Activated T-helper 2 cell treated with anti-CD3 and anti-CD28 coated beads, Interferon-gamma antibody, Interleukin-2, Interleukin-4, amounts not matched to agents 10 μg/mL and 5 μg/mL and 100 μg/mL, durations not matched to agents 14 hours and 24 hours and 36 hours (primary cell): ENCODE measurements at regions not wholly inside any gene's neighbourhood (a gene's known extent, or its start where the extent isn't known, plus 50 kb on each side); places are given as distances from the start of the nearest gene placed in this dataset.
A peak's percentile ranks its signal among the peaks of the same experiment; 100 is the strongest.

ENCODE experiments used
- DNase-seq: peaks from one replicate; pipeline ENCODE4 v3.0.0; 2021; ENCODE audit warnings: low spot score
- H3K27ac Mint-ChIP-seq: one replicate; pipeline ENCODE4 v1.8.0; 2021; ENCODE audit warnings: mixed read lengths
- H3K27me3 Mint-ChIP-seq: one replicate; pipeline ENCODE4 v1.8.0; 2021; ENCODE audit warnings: low read depth, mixed read lengths
- H3K36me3 Mint-ChIP-seq: one replicate; pipeline ENCODE4 v1.8.0; 2021; ENCODE audit warnings: low read depth, mixed read lengths
- H3K4me1 Mint-ChIP-seq: one replicate; pipeline ENCODE4 v1.8.0; 2021; ENCODE audit warnings: low read depth, mixed read lengths
- H3K4me3 Mint-ChIP-seq: one replicate; pipeline ENCODE4 v1.8.0; 2021; ENCODE audit warnings: low read depth, mild to moderate bottlenecking, moderate library complexity, mixed read lengths
- H3K9me3 Mint-ChIP-seq: one replicate; pipeline ENCODE4 v1.8.0; 2021; ENCODE audit warnings: mixed read lengths
- intact Hi-C: fragments of 100-400 bp; cut with micrococcal nuclease; formaldehyde crosslinking; loops from one replicate; pipeline ENCODE4 v1.15.1; 2023

DNA sequence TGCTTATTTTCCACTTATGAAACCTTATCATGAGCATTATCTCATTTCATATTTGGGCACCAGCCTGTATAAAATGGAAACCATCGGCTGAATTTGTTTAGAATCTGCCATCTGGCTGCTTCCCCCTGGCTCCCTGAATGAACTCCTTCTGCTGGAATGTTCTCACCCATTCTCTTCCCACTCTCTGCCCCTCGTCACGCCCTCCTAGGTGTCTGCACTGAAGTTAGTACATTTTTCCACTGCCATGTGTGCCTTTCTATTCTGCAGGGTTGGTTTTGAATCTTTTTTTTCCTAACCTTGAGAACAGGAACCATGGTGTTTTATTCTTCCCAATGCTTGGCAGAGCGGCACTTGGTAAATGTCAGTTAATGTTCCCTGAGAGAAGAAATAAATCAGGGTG is 359.7 kb downstream of the MLLT3 start:
- Mint-ChIP-seq H3K27me3 (no peaks in the 10 kb centered on the region), H3K9me3 (peaks cover 8% of the 10 kb centered on the region), H3K36me3 (no peaks in the 10 kb centered on the region), H3K27ac (no peak overlapping the region), H3K4me3 (no peak overlapping the region), H3K4me1 (no peaks in the 10 kb centered on the region)
- intact Hi-C loops, result no loop called here
- DNase-seq, result no peak

- intact Hi-C loops, result no loop called here
- Mint-ChIP-seq H3K27me3 (peaks cover 5% of the 10 kb centered on the region), H3K4me3 (no peak overlapping the region), H3K27ac (no peak overlapping the region), H3K4me1 (peaks cover 17% of the 10 kb centered on the region), H3K36me3 (no peaks in the 10 kb centered on the region), H3K9me3 (no peaks in the 10 kb centered on the region)
- DNase-seq, result no peak
These were observed 365.9 kb downstream of the MLLT3 start for GRCh38 chr9:20256284-20256948.

DNA sequence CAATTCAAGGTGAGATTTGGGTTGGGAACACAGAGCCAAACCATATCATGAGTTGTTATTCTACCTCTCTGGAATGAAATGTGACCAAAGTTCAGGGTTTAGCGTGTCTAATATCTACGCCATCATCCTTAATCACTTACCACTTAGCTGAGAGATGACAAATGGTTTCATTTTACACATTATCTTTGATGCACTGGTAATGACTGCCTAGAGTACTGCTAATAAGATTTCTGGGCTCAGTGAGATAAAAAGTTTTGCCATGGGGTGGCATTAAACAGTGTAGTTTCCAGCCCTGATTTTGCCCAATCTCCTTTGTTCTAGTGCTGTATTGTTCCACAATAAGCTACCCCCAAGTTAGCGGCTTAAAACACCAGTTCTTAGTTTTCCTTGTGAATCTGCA is 367.2 kb downstream of the MLLT3 start:
- Mint-ChIP-seq H3K27ac (no peak overlapping the region), H3K4me3 (no peak overlapping the region), H3K9me3 (no peaks in the 10 kb centered on the region), H3K4me1 (peaks cover 17% of the 10 kb centered on the region), H3K27me3 (peaks cover 5% of the 10 kb centered on the region), H3K36me3 (no peaks in the 10 kb centered on the region)
- no peak for DNase-seq
- intact Hi-C loops, result no loop called here

- intact Hi-C loops, result no loop called here
- DNase-seq, result no peak
These were observed 368.7 kb downstream of the MLLT3 start for GRCh38 chr9:20253635-20254034.

GRCh38 chr9:20252778-20253177 is 369.5 kb downstream of the MLLT3 start:
- no peaks in the 10 kb centered on the region for H3K9me3 Mint-ChIP-seq
- no peak overlapping the region for H3K4me3 Mint-ChIP-seq
- peaks cover 17% of the 10 kb centered on the region for H3K4me1 Mint-ChIP-seq
- no peak overlapping the region for H3K27ac Mint-ChIP-seq
- intact Hi-C loops, result no loop called here
- H3K27me3 Mint-ChIP-seq, result peaks cover 5% of the 10 kb centered on the region
- no peaks in the 10 kb centered on the region for H3K36me3 Mint-ChIP-seq
- no peak for DNase-seq

More at GRCh38 chr9:20253635-20254034, 368.7 kb downstream of the MLLT3 start:
- Mint-ChIP-seq H3K27ac (no peak overlapping the region), H3K27me3 (peaks cover 5% of the 10 kb centered on the region), H3K4me1 (peaks cover 17% of the 10 kb centered on the region), H3K4me3 (no peak overlapping the region), H3K36me3 (no peaks in the 10 kb centered on the region), H3K9me3 (no peaks in the 10 kb centered on the region)

DNA sequence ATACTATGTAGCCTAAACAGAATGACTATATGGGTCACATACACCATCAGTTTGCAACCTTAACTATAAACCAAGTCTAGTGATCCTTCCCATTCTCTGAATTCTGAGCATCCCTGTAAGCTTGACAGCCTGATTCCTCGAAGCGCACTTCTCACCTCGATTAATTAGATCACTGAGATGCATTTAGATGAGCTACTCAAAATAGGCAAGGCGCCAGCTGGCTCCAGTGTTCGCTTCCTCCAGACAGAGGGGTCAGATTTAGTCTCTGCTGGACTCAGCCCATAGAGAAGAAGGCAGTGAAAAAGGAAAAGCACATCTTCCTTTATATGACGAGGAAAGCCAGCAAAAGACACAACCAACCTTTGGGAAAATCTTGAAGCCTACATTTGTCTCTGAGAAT is 371.5 kb downstream of the MLLT3 start:
- Mint-ChIP-seq H3K27ac (no peak overlapping the region), H3K36me3 (no peaks in the 10 kb centered on the region), H3K4me1 (peaks cover 12% of the 10 kb centered on the region), H3K4me3 (no peak overlapping the region), H3K27me3 (peaks cover 5% of the 10 kb centered on the region), H3K9me3 (no peaks in the 10 kb centered on the region)
- DNase-seq, result no peak
- intact Hi-C loops, result no loop called here

- DNase-seq, result no peak
- H3K4me3 Mint-ChIP-seq, result no peak overlapping the region
- no peak overlapping the region for H3K27ac Mint-ChIP-seq
- H3K9me3 Mint-ChIP-seq, result no peaks in the 10 kb centered on the region
- H3K36me3 Mint-ChIP-seq, result no peaks in the 10 kb centered on the region
- H3K27me3 Mint-ChIP-seq, result peaks cover 25% of the 10 kb centered on the region
- peaks cover 37% of the 10 kb centered on the region for H3K4me1 Mint-ChIP-seq
- intact Hi-C loops, result loop anchor here (5.0 kb wide), 2 partner anchors 78 to 308 kb away; no protein-coding TSS in a partner anchor
These were observed 378.0 kb downstream of the MLLT3 start for GRCh38 chr9:20244271-20244670.

DNA sequence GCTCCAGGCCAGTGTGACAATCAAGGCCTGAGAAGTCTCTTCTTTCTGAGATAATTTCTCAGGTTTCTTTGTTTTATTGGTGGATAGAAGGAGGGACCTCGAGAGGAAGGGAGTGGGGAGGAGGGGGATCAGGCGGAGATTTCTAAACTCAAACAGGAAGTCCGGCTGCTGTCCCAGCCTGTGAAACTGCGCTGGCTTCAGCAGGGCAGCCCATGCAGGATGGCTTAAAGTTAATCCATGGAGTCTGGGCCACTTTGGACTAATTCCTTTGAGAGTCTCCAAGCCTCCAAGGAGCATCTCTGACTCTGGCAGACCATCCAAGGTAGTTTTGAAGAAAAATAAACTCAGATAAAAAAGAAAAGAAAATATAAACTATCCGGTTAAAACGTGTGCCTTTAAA is 378.5 kb downstream of the MLLT3 start:
- intact Hi-C loops, result loop anchor here (1.0 to 5.0 kb wide), 3 partner anchors 35 to 308 kb away; no protein-coding TSS in a partner anchor
- Mint-ChIP-seq H3K27ac (no peak overlapping the region), H3K27me3 (peaks cover 25% of the 10 kb centered on the region), H3K4me3 (no peak overlapping the region), H3K36me3 (no peaks in the 10 kb centered on the region), H3K4me1 (peaks cover 37% of the 10 kb centered on the region), H3K9me3 (no peaks in the 10 kb centered on the region)
- no peak for DNase-seq

DNA sequence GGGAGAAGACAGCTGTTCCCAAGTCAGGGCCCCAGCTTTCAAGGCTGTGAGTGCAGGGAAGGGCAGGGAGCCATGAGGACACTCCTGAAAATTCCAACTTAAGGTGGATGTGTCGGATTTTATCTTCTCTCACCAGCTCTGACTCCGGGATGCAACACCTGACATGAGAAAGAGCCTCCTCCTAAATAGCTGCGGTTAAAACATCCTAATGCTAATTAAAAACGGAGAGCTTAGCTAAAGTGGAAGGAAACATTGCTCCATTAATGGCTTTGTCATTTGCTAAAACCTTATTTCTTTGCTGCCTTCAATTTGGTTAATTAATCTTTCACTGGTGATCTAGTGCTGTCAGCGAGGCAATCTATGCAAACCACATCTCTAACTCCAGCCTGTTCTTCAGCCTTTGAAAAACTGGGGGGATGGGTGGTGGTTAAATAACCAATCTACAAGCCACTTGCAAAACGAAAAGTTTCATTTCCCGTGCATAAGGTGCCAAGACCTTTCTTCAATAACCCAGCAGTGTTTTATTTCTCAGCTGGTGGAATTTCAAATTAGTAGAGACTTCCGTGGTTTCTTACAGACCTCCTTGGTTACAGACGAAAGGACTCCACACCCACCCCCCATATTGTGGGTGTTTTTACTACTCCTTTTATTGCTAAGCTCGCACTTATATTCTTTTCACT is 379.6 kb downstream of the MLLT3 start:
- peak; percentile 50 for DNase-seq
- Mint-ChIP-seq H3K27me3 (peaks cover 28% of the 10 kb centered on the region), H3K4me3 (peak overlapping the region; percentile 22), H3K27ac (no peak overlapping the region), H3K36me3 (no peaks in the 10 kb centered on the region), H3K4me1 (peaks cover 37% of the 10 kb centered on the region), H3K9me3 (no peaks in the 10 kb centered on the region)
- intact Hi-C loops, result loop anchor here (1.0 to 5.0 kb wide), 3 partner anchors 33 to 310 kb away; no protein-coding TSS in a partner anchor

DNA sequence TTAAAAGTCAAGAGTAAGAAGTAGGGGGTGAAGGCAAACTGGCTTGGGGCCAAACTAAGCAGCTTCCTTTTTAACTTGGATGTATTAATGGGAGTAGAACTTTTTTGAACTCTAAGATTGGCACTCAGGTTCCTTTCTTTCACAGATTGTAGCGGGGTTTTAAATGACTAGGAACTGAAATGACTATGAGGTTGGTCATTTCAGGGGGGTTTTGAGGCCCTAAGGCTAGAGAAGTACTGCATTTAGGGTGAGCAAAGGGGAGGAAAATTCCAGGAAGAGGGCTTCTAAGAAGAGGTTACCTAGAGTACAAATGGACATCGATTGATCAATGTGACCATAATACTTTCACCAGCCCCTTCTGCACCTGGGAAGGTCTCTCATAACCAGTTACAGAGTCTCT is 381.8 kb downstream of the MLLT3 start:
- Mint-ChIP-seq H3K36me3 (no peaks in the 10 kb centered on the region), H3K4me3 (no peak overlapping the region), H3K27ac (no peak overlapping the region), H3K4me1 (peaks cover 33% of the 10 kb centered on the region), H3K9me3 (no peaks in the 10 kb centered on the region), H3K27me3 (peaks cover 32% of the 10 kb centered on the region)
- no peak for DNase-seq
- intact Hi-C loops, result loop anchor here (5.0 kb wide), 2 partner anchors 82 to 312 kb away; no protein-coding TSS in a partner anchor

GRCh38 chr9:20238921-20239320 is 383.4 kb downstream of the MLLT3 start:
- Mint-ChIP-seq H3K36me3 (no peaks in the 10 kb centered on the region), H3K4me1 (peaks cover 31% of the 10 kb centered on the region), H3K9me3 (peaks cover 5% of the 10 kb centered on the region), H3K27ac (no peak overlapping the region), H3K27me3 (peaks cover 30% of the 10 kb centered on the region), H3K4me3 (no peak overlapping the region)
- intact Hi-C loops, result no loop called here
- no peak for DNase-seq

DNA sequence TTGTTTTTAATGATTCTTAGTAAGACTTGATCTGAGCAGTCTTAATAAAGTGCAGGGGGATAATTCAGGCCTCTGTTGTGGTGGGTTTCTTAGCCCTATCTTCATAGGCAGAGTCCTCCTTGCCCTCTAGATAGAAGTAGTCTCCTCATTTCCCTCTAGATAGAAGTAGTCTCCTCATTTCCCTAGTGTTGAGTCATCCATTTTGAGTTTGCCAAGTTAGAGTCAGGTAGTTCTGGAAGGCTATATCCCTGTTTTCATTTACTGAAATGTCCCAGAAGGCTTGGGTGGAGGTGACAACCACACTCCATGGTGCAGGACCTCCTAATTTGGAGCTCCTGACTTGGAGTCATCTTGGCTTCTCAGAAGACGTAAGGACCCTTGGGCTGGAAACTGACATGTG is 384.6 kb downstream of the MLLT3 start:
- peaks cover 21% of the 10 kb centered on the region for H3K4me1 Mint-ChIP-seq
- intact Hi-C loops, result no loop called here

GRCh38 chr9:20236676-20237075 is 385.6 kb downstream of the MLLT3 start:
- Mint-ChIP-seq H3K4me3 (no peak overlapping the region), H3K9me3 (peaks cover 5% of the 10 kb centered on the region)

More for the DNA sequence above, 384.6 kb downstream of the MLLT3 start:
- H3K9me3 Mint-ChIP-seq, result peaks cover 5% of the 10 kb centered on the region
- H3K36me3 Mint-ChIP-seq, result no peaks in the 10 kb centered on the region
- no peak for DNase-seq
- no peak overlapping the region for H3K4me3 Mint-ChIP-seq
- no peak overlapping the region for H3K27ac Mint-ChIP-seq
- H3K27me3 Mint-ChIP-seq, result peaks cover 30% of the 10 kb centered on the region

More at GRCh38 chr9:20236676-20237075, 385.6 kb downstream of the MLLT3 start:
- H3K36me3 Mint-ChIP-seq, result no peaks in the 10 kb centered on the region
- intact Hi-C loops, result no loop called here
- H3K4me1 Mint-ChIP-seq, result peaks cover 11% of the 10 kb centered on the region
- DNase-seq, result no peak
- peaks cover 26% of the 10 kb centered on the region for H3K27me3 Mint-ChIP-seq
- no peak overlapping the region for H3K27ac Mint-ChIP-seq
